GM23248 (cell line): ENCODE measurements at regions not wholly inside any gene's neighbourhood (a gene's known extent, or its start where the extent isn't known, plus 50 kb on each side); places are given as distances from the start of the nearest gene placed in this dataset.

ENCODE experiments used
- EZH2 ChIP-seq: fragments of 200-600 bp; sonication (generic); IDR thresholded peaks from 2 replicates; pipeline ENCODE4 v1.6.1; 2018; ENCODE audit warnings: antibody characterized with exemption, mild to moderate bottlenecking; ENCODE audit not compliant: insufficient read depth, poor library complexity, severe bottlenecking
- EZH2phosphoT487 ChIP-seq: fragments of 200-600 bp; sonication (generic); IDR thresholded peaks from 2 replicates; pipeline ENCODE4 v1.6.1; 2018; ENCODE audit warnings: antibody characterized with exemption, moderate library complexity, mild to moderate bottlenecking, low read depth; ENCODE audit not compliant: insufficient read depth

DNA sequence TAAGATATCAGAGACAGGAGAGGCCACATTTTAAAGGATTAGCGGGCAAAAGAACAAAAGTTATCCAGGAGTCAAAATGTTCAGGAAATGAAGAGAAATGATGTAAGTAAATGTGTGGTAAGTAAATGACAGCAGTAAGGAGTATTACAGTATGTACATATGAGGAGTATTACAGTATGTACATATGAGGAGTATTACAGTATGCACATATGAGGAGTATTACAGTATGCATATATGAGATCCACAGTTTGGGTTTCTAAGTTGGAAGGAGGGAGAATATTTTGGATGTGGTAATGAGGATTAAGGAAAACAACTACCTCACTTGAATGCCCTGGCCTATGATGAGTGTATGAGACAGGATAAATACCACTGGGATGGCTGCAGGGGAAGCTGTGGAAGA is 192.4 kb upstream of the DGKB start:
- TF ChIP-seq EZH2, result no peak
- no peak for TF ChIP-seq EZH2phosphoT487
